ENCODE measurements at regions not wholly inside any gene's neighbourhood (a gene's known extent, or its start where the extent isn't known, plus 50 kb on each side); places are given as distances from the start of the nearest gene placed in this dataset.

GRCh38 chr10:61065051-61065450, 121.1 kb upstream of the RHOBTB1 start:
- CTCF ChIA-PET = no interaction called here
- Histone ChIP-seq H3K4me1 (ENCODE audit: insufficient read depth, low read length, poor library complexity, severe bottlenecking) (no peaks in the 10 kb centered on the region), H3K36me3 (ENCODE audit: insufficient read depth, low read length, poor library complexity, severe bottlenecking) (no peaks in the 10 kb centered on the region), H3K9me3 (ENCODE audit: low read depth, low read length, poor library complexity, severe bottlenecking) (no peaks in the 10 kb centered on the region), H3K27ac (ENCODE audit: low read depth, low read length, poor library complexity, severe bottlenecking) (no peak overlapping the region), H3K4me3 (ENCODE audit: low read depth, low read length, poor library complexity, severe bottlenecking) (no peak overlapping the region), H3K27me3 (replicated peaks; ENCODE audit: insufficient read depth, low read depth, low read length, poor library complexity) (no peaks in the 10 kb centered on the region)
- intact Hi-C loops (cut with micrococcal nuclease; ENCODE audit: unreplicated experiment) = no loop called here
- POLR2A ChIA-PET (ENCODE audit: low non-redundant PET) = no interaction called here
- no peak for DNase-seq (ENCODE audit: low spot score)
- no TSS peak for BruUV-seq (replicated peaks)
- no peak for TF ChIP-seq EZH2 (IDR thresholded peaks at IDR 0.05; ENCODE audit: borderline replicate concordance, low read depth, low read length, poor library complexity, severe bottlenecking)
- no peak for TF ChIP-seq CTCF (conservative IDR thresholded peaks at IDR 0.05; ENCODE audit: low read depth, low read length)

GRCh38 chr10:61064356-61064755, 120.4 kb upstream of the RHOBTB1 start:
- POLR2A ChIA-PET (ENCODE audit: low non-redundant PET) = no interaction called here

GRCh38 chr10:61063901-61064300, 119.9 kb upstream of the RHOBTB1 start:
- Histone ChIP-seq H3K4me1 (ENCODE audit: insufficient read depth, low read length, poor library complexity, severe bottlenecking) (no peaks in the 10 kb centered on the region), H3K9me3 (ENCODE audit: low read depth, low read length, poor library complexity, severe bottlenecking) (no peaks in the 10 kb centered on the region), H3K4me3 (ENCODE audit: low read depth, low read length, poor library complexity, severe bottlenecking) (no peak overlapping the region), H3K27ac (ENCODE audit: low read depth, low read length, poor library complexity, severe bottlenecking) (no peak overlapping the region), H3K36me3 (ENCODE audit: insufficient read depth, low read length, poor library complexity, severe bottlenecking) (no peaks in the 10 kb centered on the region), H3K27me3 (replicated peaks; ENCODE audit: insufficient read depth, low read depth, low read length, poor library complexity) (no peaks in the 10 kb centered on the region)
- intact Hi-C loops (cut with micrococcal nuclease; ENCODE audit: unreplicated experiment) = no loop called here
- DNase-seq (ENCODE audit: low spot score) = no peak
- no TSS peak for BruUV-seq (replicated peaks)
- CTCF ChIA-PET = no interaction called here
- POLR2A ChIA-PET (ENCODE audit: low non-redundant PET) = no interaction called here
- no peak for TF ChIP-seq EZH2 (IDR thresholded peaks at IDR 0.05; ENCODE audit: borderline replicate concordance, low read depth, low read length, poor library complexity, severe bottlenecking)
- TF ChIP-seq CTCF (conservative IDR thresholded peaks at IDR 0.05; ENCODE audit: low read depth, low read length) = no peak

More at GRCh38 chr10:61064356-61064755, 120.4 kb upstream of the RHOBTB1 start:
- Histone ChIP-seq H3K4me3 (ENCODE audit: low read depth, low read length, poor library complexity, severe bottlenecking) (no peak overlapping the region), H3K27ac (ENCODE audit: low read depth, low read length, poor library complexity, severe bottlenecking) (no peak overlapping the region), H3K9me3 (ENCODE audit: low read depth, low read length, poor library complexity, severe bottlenecking) (no peaks in the 10 kb centered on the region), H3K4me1 (ENCODE audit: insufficient read depth, low read length, poor library complexity, severe bottlenecking) (no peaks in the 10 kb centered on the region), H3K36me3 (ENCODE audit: insufficient read depth, low read length, poor library complexity, severe bottlenecking) (no peaks in the 10 kb centered on the region), H3K27me3 (replicated peaks; ENCODE audit: insufficient read depth, low read depth, low read length, poor library complexity) (no peaks in the 10 kb centered on the region)
- DNase-seq (ENCODE audit: low spot score) = no peak
- no TSS peak for BruUV-seq (replicated peaks)
- TF ChIP-seq EZH2 (IDR thresholded peaks at IDR 0.05; ENCODE audit: borderline replicate concordance, low read depth, low read length, poor library complexity, severe bottlenecking) = no peak
- no peak for TF ChIP-seq CTCF (conservative IDR thresholded peaks at IDR 0.05; ENCODE audit: low read depth, low read length)
- intact Hi-C loops (cut with micrococcal nuclease; ENCODE audit: unreplicated experiment) = no loop called here
- CTCF ChIA-PET = no interaction called here
